ENCODE measurements at regions not wholly inside any gene's neighbourhood (a gene's known extent, or its start where the extent isn't known, plus 50 kb on each side); places are given as distances from the start of the nearest gene placed in this dataset.

DNA sequence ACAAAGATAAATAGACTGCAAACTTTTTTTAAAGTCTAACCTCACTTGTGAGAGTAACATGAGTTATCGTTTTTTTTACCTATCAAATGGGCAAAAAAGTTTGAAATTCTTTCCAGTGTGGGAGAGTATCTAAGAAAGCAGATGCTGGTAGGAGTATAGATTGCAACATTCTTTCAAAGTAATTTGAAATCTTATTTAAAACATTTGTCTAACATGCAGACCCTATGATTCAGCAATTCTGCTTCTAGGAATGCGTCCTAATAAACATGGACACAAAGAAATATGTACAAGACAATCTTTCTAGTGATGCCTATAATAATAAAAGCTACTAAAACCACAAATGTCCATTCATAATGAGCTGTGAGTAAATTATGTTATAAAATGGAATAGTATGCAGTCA lies 110.4 kb upstream of the TMCC3 start:
- Histone ChIP-seq H3K36me3 (ENCODE audit: low read length) (no peaks in the 10 kb centered on the region), H3K4me3 (ENCODE audit: insufficient read depth, low read length, poor library complexity, severe bottlenecking) (no peak overlapping the region), H3K4me2 (ENCODE audit: low read depth, low read length, poor library complexity, severe bottlenecking) (no peak overlapping the region), H3K9me3 (ENCODE audit: insufficient read depth, low read length) (no peaks in the 10 kb centered on the region), H3K27ac (ENCODE audit: low read depth, low read length) (no peak overlapping the region), H2AFZ (ENCODE audit: low read depth, low read length, severe bottlenecking) (no peak overlapping the region), H3F3A (ENCODE audit: insufficient read depth) (no peaks in the 10 kb centered on the region), H3K27me3 (ENCODE audit: low read length) (no peaks in the 10 kb centered on the region), H3K79me2 (ENCODE audit: insufficient read depth, low read length) (no peaks in the 10 kb centered on the region), H4K20me1 (ENCODE audit: low read depth, low read length) (no peaks in the 10 kb centered on the region), H3K9ac (ENCODE audit: low read length) (no peak overlapping the region), H3K9me2 (replicated peaks; ENCODE audit: insufficient read depth, low read length) (no peaks in the 10 kb centered on the region)
- TF ChIP-seq, protein P1, sequence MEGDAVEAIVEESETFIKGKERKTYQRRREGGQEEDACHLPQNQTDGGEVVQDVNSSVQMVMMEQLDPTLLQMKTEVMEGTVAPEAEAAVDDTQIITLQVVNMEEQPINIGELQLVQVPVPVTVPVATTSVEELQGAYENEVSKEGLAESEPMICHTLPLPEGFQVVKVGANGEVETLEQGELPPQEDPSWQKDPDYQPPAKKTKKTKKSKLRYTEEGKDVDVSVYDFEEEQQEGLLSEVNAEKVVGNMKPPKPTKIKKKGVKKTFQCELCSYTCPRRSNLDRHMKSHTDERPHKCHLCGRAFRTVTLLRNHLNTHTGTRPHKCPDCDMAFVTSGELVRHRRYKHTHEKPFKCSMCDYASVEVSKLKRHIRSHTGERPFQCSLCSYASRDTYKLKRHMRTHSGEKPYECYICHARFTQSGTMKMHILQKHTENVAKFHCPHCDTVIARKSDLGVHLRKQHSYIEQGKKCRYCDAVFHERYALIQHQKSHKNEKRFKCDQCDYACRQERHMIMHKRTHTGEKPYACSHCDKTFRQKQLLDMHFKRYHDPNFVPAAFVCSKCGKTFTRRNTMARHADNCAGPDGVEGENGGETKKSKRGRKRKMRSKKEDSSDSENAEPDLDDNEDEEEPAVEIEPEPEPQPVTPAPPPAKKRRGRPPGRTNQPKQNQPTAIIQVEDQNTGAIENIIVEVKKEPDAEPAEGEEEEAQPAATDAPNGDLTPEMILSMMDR (IDR thresholded peaks at IDR 0.05; ENCODE audit: insufficient read depth, low read length, poor library complexity, severe bottlenecking) = no peak
- TF ChIP-seq EZH2phosphoT487 (conservative IDR thresholded peaks at IDR 0.05; ENCODE audit: low read length) = no peak

DNA sequence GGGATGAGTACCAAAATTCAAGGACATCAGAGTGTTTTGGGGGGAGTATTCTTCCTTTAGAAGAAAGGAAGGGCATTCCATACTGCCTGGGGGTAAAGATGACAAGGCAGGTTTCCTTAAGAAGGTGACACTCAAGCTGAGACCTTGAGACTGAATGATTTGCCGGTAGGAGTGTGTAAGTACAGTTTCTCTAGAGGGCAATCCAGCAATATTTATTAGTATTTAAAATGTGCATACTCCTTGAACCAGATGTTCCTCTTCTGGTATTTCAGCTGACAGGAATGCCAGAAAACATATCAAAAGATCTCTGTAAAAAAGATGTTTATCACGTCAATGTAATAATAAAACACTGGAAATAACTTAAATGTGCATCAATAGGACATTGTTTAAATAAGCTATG lies 106.4 kb upstream of the TMCC3 start:
- Histone ChIP-seq H3K27ac (ENCODE audit: low read depth, low read length) (no peak overlapping the region), H3K4me3 (ENCODE audit: insufficient read depth, low read length, poor library complexity, severe bottlenecking) (no peak overlapping the region), H3K36me3 (ENCODE audit: low read length) (no peaks in the 10 kb centered on the region), H3F3A (ENCODE audit: insufficient read depth) (no peaks in the 10 kb centered on the region), H3K9me2 (replicated peaks; ENCODE audit: insufficient read depth, low read length) (no peaks in the 10 kb centered on the region), H3K79me2 (ENCODE audit: insufficient read depth, low read length) (no peaks in the 10 kb centered on the region), H2AFZ (ENCODE audit: low read depth, low read length, severe bottlenecking) (no peak overlapping the region), H3K9me3 (ENCODE audit: insufficient read depth, low read length) (no peaks in the 10 kb centered on the region), H3K9ac (ENCODE audit: low read length) (no peak overlapping the region), H3K27me3 (ENCODE audit: low read length) (no peaks in the 10 kb centered on the region), H4K20me1 (ENCODE audit: low read depth, low read length) (no peaks in the 10 kb centered on the region), H3K4me2 (ENCODE audit: low read depth, low read length, poor library complexity, severe bottlenecking) (no peak overlapping the region)
- TF ChIP-seq EZH2phosphoT487 (conservative IDR thresholded peaks at IDR 0.05; ENCODE audit: low read length) = no peak
- TF ChIP-seq, protein P1 (IDR thresholded peaks at IDR 0.05; ENCODE audit: insufficient read depth, low read length, poor library complexity, severe bottlenecking) = no peak

DNA sequence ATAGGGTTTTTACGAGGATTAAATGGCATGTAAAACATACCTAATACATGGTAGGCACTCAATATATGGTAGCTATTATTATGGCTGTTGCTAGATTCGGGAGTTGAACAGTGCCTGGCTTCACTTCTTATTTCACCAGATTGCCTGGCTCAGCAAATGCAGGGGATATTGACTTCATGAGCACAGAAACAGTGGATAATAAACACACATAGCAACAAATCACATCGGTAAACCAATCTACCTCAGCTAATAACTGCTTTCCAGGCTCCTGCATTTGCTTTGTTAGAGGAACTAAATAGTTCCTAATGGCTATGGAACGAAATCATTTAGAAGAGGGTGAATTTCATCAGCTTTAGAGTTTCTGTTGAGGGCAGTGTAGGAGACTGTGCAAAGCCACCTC lies 105.2 kb upstream of the TMCC3 start:
- Histone ChIP-seq H3K27me3 (ENCODE audit: low read length) (no peaks in the 10 kb centered on the region), H3K9me2 (replicated peaks; ENCODE audit: insufficient read depth, low read length) (no peaks in the 10 kb centered on the region), H4K20me1 (ENCODE audit: low read depth, low read length) (no peaks in the 10 kb centered on the region), H3K36me3 (ENCODE audit: low read length) (no peaks in the 10 kb centered on the region), H3K9me3 (ENCODE audit: insufficient read depth, low read length) (no peaks in the 10 kb centered on the region), H3K79me2 (ENCODE audit: insufficient read depth, low read length) (no peaks in the 10 kb centered on the region), H3K4me2 (ENCODE audit: low read depth, low read length, poor library complexity, severe bottlenecking) (no peak overlapping the region), H3K27ac (ENCODE audit: low read depth, low read length) (no peak overlapping the region), H3K9ac (ENCODE audit: low read length) (no peak overlapping the region), H3K4me3 (ENCODE audit: insufficient read depth, low read length, poor library complexity, severe bottlenecking) (no peak overlapping the region), H3F3A (ENCODE audit: insufficient read depth) (no peaks in the 10 kb centered on the region), H2AFZ (ENCODE audit: low read depth, low read length, severe bottlenecking) (no peak overlapping the region)
- no peak for TF ChIP-seq EZH2phosphoT487 (conservative IDR thresholded peaks at IDR 0.05; ENCODE audit: low read length)
- TF ChIP-seq, protein P1 (IDR thresholded peaks at IDR 0.05; ENCODE audit: insufficient read depth, low read length, poor library complexity, severe bottlenecking) = no peak

DNA sequence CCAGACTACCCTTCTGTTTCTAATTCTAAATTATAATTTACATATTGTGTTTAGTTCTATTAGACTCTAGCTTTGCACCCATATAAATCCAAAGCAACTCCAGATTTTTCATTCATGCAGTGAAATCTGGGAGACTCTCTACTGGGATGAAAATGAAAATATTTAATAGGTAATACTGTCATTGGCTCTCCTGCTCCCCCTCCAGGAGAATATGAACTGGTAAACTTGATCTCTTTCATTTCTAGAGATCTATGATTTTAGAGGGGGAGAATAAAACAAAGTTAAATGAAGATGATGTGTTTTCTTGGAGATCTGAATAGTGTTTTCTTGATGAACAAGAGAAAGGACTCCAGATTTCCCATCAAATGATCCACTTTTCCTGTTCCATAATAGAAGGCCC lies 104.3 kb upstream of the TMCC3 start:
- Histone ChIP-seq H3K9me3 (ENCODE audit: insufficient read depth, low read length) (no peaks in the 10 kb centered on the region), H3K27me3 (ENCODE audit: low read length) (no peaks in the 10 kb centered on the region)
- TF ChIP-seq, protein P1 (IDR thresholded peaks at IDR 0.05; ENCODE audit: insufficient read depth, low read length, poor library complexity, severe bottlenecking) = no peak
- TF ChIP-seq EZH2phosphoT487 (conservative IDR thresholded peaks at IDR 0.05; ENCODE audit: low read length) = no peak

More for the DNA sequence above, 104.3 kb upstream of the TMCC3 start:
- Histone ChIP-seq H3K4me3 (ENCODE audit: insufficient read depth, low read length, poor library complexity, severe bottlenecking) (no peak overlapping the region), H3K36me3 (ENCODE audit: low read length) (no peaks in the 10 kb centered on the region), H3F3A (ENCODE audit: insufficient read depth) (no peaks in the 10 kb centered on the region), H4K20me1 (ENCODE audit: low read depth, low read length) (no peaks in the 10 kb centered on the region), H3K9me2 (replicated peaks; ENCODE audit: insufficient read depth, low read length) (no peaks in the 10 kb centered on the region), H3K79me2 (ENCODE audit: insufficient read depth, low read length) (no peaks in the 10 kb centered on the region), H2AFZ (ENCODE audit: low read depth, low read length, severe bottlenecking) (no peak overlapping the region), H3K27ac (ENCODE audit: low read depth, low read length) (no peak overlapping the region), H3K4me2 (ENCODE audit: low read depth, low read length, poor library complexity, severe bottlenecking) (no peak overlapping the region), H3K9ac (ENCODE audit: low read length) (no peak overlapping the region)
